ENCODE measurements at regions not wholly inside any gene's neighbourhood (a gene's known extent, or its start where the extent isn't known, plus 50 kb on each side); places are given as distances from the start of the nearest gene placed in this dataset.

- RAD21 ChIA-PET (ENCODE audit: low non-redundant PET in 1 of 2, low total read pairs in 2 of 2, uncharacterized antibody in 2 of 2, unreplicated experiment in 2 of 2): no interaction called here
- Histone ChIP-seq H3K4me3 (replicated peaks in 1 of 2; ENCODE audit: low read depth in 1 of 2, low read length in 2 of 2) (no peak overlapping the region), H3K9me3 (ENCODE audit: control insufficient read depth in 1 of 2, insufficient read depth in 1 of 2, low read depth in 1 of 2, low read length in 2 of 2) (no peaks in the 10 kb centered on the region), H3K27me3 (ENCODE audit: insufficient read depth, low read length) (no peaks in the 10 kb centered on the region), H3K4me2 (ENCODE audit: low read length) (no peak overlapping the region), H3K79me2 (ENCODE audit: insufficient read depth, low read length) (no peaks in the 10 kb centered on the region), H3K36me3 (ENCODE audit: control insufficient read depth in 1 of 2, insufficient read depth in 2 of 2, low read length in 2 of 2) (no peaks in the 10 kb centered on the region), H3K9me2 (ENCODE audit: insufficient read depth) (no peaks in the 10 kb centered on the region), H4K20me1 (ENCODE audit: insufficient read depth) (no peaks in the 10 kb centered on the region), H3K4me1 (ENCODE audit: control insufficient read depth in 1 of 2, insufficient read depth in 2 of 2, low read length in 2 of 2) (0 out of 4 replicates have a peak, but pooled peaks cover 0 to 3% of the 10 kb centered on the region in 2 experiments), H2AFZ (ENCODE audit: low read depth, low read length, poor library complexity, severe bottlenecking) (no peak overlapping the region), H3K27ac (ENCODE audit: low read depth, low read length) (no peak overlapping the region), H3K9ac (ENCODE audit: low read length) (no peak overlapping the region)
- POLR2A ChIA-PET: no interaction called here
- BruUV-seq (replicated peaks): no TSS peak
- CTCF ChIA-PET: no interaction called here
- TF ChIP-seq SRF (IDR thresholded peaks at IDR 0.05; ENCODE audit: low read depth): no peak
- TF ChIP-seq EZH2phosphoT487 (IDR thresholded peaks at IDR 0.05; ENCODE audit: borderline replicate concordance): no peak
- TF ChIP-seq FOSL1 (IDR thresholded peaks at IDR 0.05; ENCODE audit: low read depth): no peak
- TF ChIP-seq SIN3A (IDR thresholded peaks at IDR 0.05; ENCODE audit: low read depth): no peak
- no peak for TF ChIP-seq ATF3 (IDR thresholded peaks at IDR 0.05)
- no peak for TF ChIP-seq TCF7L2 (IDR thresholded peaks at IDR 0.05; ENCODE audit: borderline replicate concordance, extremely low read depth, insufficient read depth, insufficient read length)
- no peak for TF ChIP-seq YY1 (IDR thresholded peaks at IDR 0.05; ENCODE audit: extremely low read depth, insufficient replicate concordance, low read depth, low read length)
- no peak for TF ChIP-seq ZFX (IDR thresholded peaks at IDR 0.05)
- no peak for TF ChIP-seq ZBTB33 (IDR thresholded peaks at IDR 0.05; ENCODE audit: extremely low read depth, insufficient replicate concordance, low read length)
- no peak for TF ChIP-seq RAD21 (IDR thresholded peaks at IDR 0.05; ENCODE audit: low read depth)
- no peak for TF ChIP-seq POLR2AphosphoS5 (IDR thresholded peaks at IDR 0.05; ENCODE audit: low read depth, low read length)
- no peak for TF ChIP-seq REST (IDR thresholded peaks at IDR 0.05; ENCODE audit: low read depth)
- TF ChIP-seq JUND (IDR thresholded peaks at IDR 0.05): no peak
- TF ChIP-seq CBX3 (IDR thresholded peaks at IDR 0.05; ENCODE audit: low read depth): no peak
- TF ChIP-seq, protein P1, sequence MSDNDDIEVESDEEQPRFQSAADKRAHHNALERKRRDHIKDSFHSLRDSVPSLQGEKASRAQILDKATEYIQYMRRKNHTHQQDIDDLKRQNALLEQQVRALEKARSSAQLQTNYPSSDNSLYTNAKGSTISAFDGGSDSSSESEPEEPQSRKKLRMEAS (IDR thresholded peaks at IDR 0.05): no peak
- no peak for TF ChIP-seq POLR2A (IDR thresholded peaks at IDR 0.05; ENCODE audit: borderline replicate concordance, extremely low read depth, insufficient read depth, insufficient read length)
- TF ChIP-seq, protein P2, sequence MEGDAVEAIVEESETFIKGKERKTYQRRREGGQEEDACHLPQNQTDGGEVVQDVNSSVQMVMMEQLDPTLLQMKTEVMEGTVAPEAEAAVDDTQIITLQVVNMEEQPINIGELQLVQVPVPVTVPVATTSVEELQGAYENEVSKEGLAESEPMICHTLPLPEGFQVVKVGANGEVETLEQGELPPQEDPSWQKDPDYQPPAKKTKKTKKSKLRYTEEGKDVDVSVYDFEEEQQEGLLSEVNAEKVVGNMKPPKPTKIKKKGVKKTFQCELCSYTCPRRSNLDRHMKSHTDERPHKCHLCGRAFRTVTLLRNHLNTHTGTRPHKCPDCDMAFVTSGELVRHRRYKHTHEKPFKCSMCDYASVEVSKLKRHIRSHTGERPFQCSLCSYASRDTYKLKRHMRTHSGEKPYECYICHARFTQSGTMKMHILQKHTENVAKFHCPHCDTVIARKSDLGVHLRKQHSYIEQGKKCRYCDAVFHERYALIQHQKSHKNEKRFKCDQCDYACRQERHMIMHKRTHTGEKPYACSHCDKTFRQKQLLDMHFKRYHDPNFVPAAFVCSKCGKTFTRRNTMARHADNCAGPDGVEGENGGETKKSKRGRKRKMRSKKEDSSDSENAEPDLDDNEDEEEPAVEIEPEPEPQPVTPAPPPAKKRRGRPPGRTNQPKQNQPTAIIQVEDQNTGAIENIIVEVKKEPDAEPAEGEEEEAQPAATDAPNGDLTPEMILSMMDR (IDR thresholded peaks at IDR 0.05 in 2 of 3, conservative IDR thresholded peaks at IDR 0.05 in 1 of 3; ENCODE audit: borderline replicate concordance in 1 of 3, insufficient read depth in 1 of 3, low read depth in 2 of 3, low read length in 2 of 3): no peak
- no peak for TF ChIP-seq SP1 (IDR thresholded peaks at IDR 0.05; ENCODE audit: low read depth)
- no peak for ATAC-seq
- no peak for DNase-seq (ENCODE audit: low read depth, low spot score)
- intact Hi-C loops (cut with micrococcal nuclease): no loop called here
Measured at GRCh38 chr6:15026832-15027231, 219.0 kb upstream of the JARID2 start.

Data from HCT116 (cell line).